ENCODE measurements at regions not wholly inside any gene's neighbourhood (a gene's known extent, or its start where the extent isn't known, plus 50 kb on each side); places are given as distances from the start of the nearest gene placed in this dataset.

DNA sequence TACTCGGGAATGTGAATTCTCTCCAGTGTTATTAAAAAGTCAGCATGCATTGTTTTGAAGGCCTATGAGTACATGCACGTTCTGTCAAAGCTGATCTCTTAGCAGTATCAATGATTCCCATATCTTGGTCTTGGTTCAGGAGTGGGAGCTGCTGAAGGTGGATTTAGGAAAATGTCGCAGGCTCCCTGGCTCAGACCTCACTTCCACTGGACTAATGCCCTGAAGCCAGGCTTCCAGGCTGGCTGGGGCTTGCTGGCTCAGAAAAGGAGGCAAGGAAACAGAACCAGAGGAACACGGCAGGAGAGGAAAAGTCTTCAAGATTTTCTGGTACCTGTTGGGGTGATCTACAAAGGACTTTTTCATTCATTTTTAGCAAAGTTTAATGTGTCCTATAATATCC is 81.6 kb downstream of the OLIG3 start:
- TF ChIP-seq POLR2A (IDR thresholded peaks at IDR 0.05) (no peak), EP300 (IDR thresholded peaks at IDR 0.05; ENCODE audit: low read depth) (no peak)
